Left lung (tissue), 4 donors: ENCODE measurements at regions not wholly inside any gene's neighbourhood (a gene's known extent, or its start where the extent isn't known, plus 50 kb on each side); places are given as distances from the start of the nearest gene placed in this dataset.

Experiments
- ATAC-seq: fragments of 200-7000 bp; cut with Tn5 transposase; one replicate; pipeline ENCODE4 v1.9.1; 2020; ENCODE audit warnings: moderate library complexity
- DNase-seq, 4 donors: peaks; one replicate each; pipeline ENCODE4 v3.0.0-alpha.2; 2013 to 2020
- H3K27ac ChIP-seq, 2 donors: fragments of 200-600 bp; sonication (generic) in 1 of 2; one replicate each; pipeline versions ENCODE4 v1.5.0 to v1.8.0; 2020 to 2021
- H3K27me3 ChIP-seq, 2 donors: fragments of 200-600 bp; sonication (generic) in 1 of 2; one replicate each; pipeline versions ENCODE4 v1.5.0 to v1.8.0; 2020 to 2021
- H3K36me3 ChIP-seq, 2 donors: fragments of 200-600 bp; sonication (generic) in 1 of 2; one replicate each; pipeline versions ENCODE4 v1.5.0 to v1.8.0; 2020 to 2021
- H3K4me1 ChIP-seq, 2 donors: fragments of 200-600 bp; one replicate each; pipeline ENCODE4 v1.8.0; 2021
- H3K4me3 ChIP-seq, 2 donors: fragments of 200-600 bp; sonication (generic) in 1 of 2; one replicate each; pipeline versions ENCODE4 v1.5.0 to v1.8.0; 2020 to 2021; ENCODE audit warnings: mild to moderate bottlenecking in 1 of 2
- H3K9me3 ChIP-seq, 2 donors: fragments of 200-600 bp; sonication (generic) in 1 of 2; one replicate each; pipeline versions ENCODE4 v1.5.0 to v1.8.0; 2020 to 2021
- intact Hi-C, 2 donors: fragments of 100-400 bp; cut with DNase I; formaldehyde crosslinking; loops; one replicate each; pipeline versions ENCODE4 v1.11.2 to v1.14.2; 2022
- TF ChIP-seq, protein P1 (sequence below), 2 donors: fragments of 200-600 bp; sonication (generic) in 1 of 2; IDR thresholded peaks; one replicate each; pipeline versions ENCODE4 v1.5.0 to v1.8.0; 2021; ENCODE audit warnings: antibody characterized with exemption in 2 of 2
- donor health status: DM: no; HTN: yes; CAD: no.
- donor health status: DM: no; HTN: no; CAD: no.

DNA sequence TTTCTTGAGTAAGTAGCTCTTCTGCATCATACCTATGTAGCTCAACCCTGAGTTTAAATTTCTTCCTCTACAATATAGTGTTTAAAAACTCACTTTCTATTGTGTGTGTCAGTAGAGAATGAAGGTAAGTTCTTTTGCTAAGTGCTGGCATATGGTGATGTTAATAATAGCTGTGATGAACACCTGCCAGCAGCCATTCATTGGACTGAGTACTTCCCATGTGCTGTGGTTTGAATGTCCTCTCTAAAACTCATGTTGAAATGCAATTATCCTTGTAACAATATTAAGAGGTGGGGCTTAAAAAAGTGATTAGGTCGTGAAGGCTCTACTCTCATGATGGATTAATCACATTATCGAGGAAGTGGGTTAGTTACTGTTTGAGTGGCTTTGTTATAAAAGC is 645.2 kb upstream of the RGMB start:
- no peak for DNase-seq
- no peaks in the 10 kb centered on the region for H3K36me3 ChIP-seq
- peaks cover 0 to 3% of the 10 kb centered on the region in 2 donors for H3K9me3 ChIP-seq
- no peak for ATAC-seq
- intact Hi-C loops: no loop called here
- no peaks in the 10 kb centered on the region for H3K4me1 ChIP-seq
- no peak overlapping the region for H3K4me3 ChIP-seq
- TF ChIP-seq, protein P1, sequence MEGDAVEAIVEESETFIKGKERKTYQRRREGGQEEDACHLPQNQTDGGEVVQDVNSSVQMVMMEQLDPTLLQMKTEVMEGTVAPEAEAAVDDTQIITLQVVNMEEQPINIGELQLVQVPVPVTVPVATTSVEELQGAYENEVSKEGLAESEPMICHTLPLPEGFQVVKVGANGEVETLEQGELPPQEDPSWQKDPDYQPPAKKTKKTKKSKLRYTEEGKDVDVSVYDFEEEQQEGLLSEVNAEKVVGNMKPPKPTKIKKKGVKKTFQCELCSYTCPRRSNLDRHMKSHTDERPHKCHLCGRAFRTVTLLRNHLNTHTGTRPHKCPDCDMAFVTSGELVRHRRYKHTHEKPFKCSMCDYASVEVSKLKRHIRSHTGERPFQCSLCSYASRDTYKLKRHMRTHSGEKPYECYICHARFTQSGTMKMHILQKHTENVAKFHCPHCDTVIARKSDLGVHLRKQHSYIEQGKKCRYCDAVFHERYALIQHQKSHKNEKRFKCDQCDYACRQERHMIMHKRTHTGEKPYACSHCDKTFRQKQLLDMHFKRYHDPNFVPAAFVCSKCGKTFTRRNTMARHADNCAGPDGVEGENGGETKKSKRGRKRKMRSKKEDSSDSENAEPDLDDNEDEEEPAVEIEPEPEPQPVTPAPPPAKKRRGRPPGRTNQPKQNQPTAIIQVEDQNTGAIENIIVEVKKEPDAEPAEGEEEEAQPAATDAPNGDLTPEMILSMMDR (IDR thresholded peaks at IDR 0.05): no peak
- H3K27ac ChIP-seq: no peak overlapping the region
- H3K27me3 ChIP-seq: no peaks in the 10 kb centered on the region

DNA sequence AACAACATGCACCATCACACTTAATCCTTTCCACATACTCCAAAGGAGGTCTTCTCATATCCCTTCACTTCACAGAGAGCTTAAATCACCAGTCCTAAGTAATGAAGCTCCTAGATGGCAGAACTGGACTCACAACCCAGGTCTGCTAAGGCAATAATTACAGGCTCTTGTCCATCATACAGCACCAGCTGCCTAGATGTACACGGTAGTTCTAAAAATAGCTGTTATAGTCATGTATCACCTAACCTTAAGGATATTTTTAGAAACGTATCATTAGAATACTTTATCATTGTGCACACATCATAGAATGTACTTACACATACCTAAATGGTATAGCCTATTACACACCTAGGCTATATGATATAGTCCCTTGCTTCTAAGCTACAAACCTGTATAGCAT is 644.6 kb upstream of the RGMB start:
- DNase-seq: no peak

DNA sequence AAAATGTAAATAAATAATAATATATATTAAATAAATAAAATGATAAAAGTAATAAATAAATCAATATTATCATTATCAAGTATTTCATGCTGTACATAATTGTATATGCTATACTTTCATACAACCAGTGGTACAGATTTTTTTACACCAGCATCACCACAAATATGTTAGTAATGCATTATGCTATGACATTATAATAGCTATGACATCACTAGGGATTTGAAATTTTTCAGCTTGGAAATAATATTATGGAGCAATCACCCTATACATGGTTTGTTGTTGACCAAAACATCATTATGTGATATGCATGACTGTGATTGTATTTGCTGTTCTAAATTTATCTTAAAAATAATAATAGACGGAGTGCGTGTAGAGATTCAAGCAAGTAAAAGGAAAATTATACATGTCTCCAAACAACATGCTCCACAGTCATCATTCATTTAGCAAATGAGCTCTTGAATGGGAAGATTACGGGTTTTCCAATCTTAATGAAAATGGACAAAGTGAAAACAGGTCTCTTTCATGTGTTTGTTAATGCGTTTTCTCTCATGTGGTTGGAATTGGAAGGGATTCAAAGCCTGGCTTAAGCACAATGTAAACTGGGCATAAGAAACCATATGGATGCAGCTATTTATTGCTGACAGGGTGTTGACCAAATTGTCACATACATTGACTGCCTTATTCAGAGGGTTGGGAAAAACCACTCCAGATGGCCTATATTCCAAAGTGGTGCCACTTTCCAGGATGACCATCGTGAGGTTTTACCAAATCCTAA is 643.0 kb upstream of the RGMB start:
- Histone ChIP-seq H3K36me3 (no peaks in the 10 kb centered on the region), H3K9me3 (peaks cover 0 to 3% of the 10 kb centered on the region in 2 donors), H3K4me1 (no peaks in the 10 kb centered on the region), H3K4me3 (no peak overlapping the region), H3K27me3 (no peaks in the 10 kb centered on the region), H3K27ac (no peak overlapping the region)
- intact Hi-C loops: no loop called here
- TF ChIP-seq, protein P1 (IDR thresholded peaks at IDR 0.05): no peak
- no peak for ATAC-seq
- no peak for DNase-seq

More for the DNA sequence above, 644.6 kb upstream of the RGMB start:
- Histone ChIP-seq H3K9me3 (peaks cover 0 to 3% of the 10 kb centered on the region in 2 donors), H3K36me3 (no peaks in the 10 kb centered on the region), H3K27me3 (no peaks in the 10 kb centered on the region), H3K4me3 (no peak overlapping the region), H3K27ac (no peak overlapping the region), H3K4me1 (no peaks in the 10 kb centered on the region)
- no peak for ATAC-seq
- intact Hi-C loops: no loop called here
- TF ChIP-seq, protein P1 (IDR thresholded peaks at IDR 0.05): no peak

DNA sequence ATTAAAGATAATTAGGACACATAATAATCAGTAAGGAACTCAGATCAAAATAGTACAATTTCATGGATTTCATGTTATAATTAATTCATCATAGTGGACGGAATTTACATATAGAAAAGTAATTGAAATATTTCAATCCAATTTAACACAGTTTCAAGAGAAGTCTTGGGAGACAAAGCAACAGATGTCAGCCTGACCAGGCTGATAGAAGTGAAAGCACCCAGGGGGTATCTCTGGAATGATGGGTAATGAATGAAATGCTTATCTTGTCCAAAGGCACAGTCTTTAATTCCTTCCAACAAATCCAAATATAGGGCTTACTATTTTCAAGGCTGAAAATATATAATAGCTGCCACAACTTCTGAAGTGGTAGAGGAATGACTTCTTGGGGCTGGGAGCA is 629.3 kb upstream of the RGMB start:
- no peak overlapping the region for H3K27ac ChIP-seq
- ATAC-seq (no peak), DNase-seq (no peak)
- H3K27me3 ChIP-seq: no peaks in the 10 kb centered on the region
- no peaks in the 10 kb centered on the region for H3K36me3 ChIP-seq
- TF ChIP-seq, protein P1 (IDR thresholded peaks at IDR 0.05): no peak
- H3K4me1 ChIP-seq: no peaks in the 10 kb centered on the region
- H3K9me3 ChIP-seq: peaks cover 0 to 9% of the 10 kb centered on the region in 2 donors
- intact Hi-C loops: no loop called here
- no peak overlapping the region for H3K4me3 ChIP-seq

DNA sequence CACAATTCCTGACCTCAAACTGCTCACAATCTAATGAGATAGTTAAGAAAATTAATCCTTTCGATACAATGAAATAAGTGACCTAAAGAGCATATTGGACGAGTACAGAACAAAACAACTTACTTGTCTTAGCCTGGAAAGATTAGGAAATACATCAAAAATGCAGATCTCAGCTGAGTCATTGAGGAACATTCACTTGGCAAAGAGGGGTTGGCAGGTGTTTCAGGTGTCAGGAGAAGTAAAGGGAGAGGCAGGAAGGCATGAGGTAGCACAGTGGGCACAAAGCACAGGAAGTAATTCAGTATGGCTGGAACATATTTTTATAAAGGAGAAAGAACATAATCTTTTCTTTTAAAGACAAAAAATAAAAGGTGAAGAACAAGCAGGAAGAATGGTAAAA is 628.8 kb upstream of the RGMB start:
- DNase-seq: no peak

More for the DNA sequence above, 628.8 kb upstream of the RGMB start:
- Histone ChIP-seq H3K27me3 (no peaks in the 10 kb centered on the region), H3K36me3 (no peaks in the 10 kb centered on the region), H3K4me1 (no peaks in the 10 kb centered on the region), H3K9me3 (peaks cover 0 to 7% of the 10 kb centered on the region in 2 donors), H3K4me3 (no peak overlapping the region), H3K27ac (no peak overlapping the region)
- intact Hi-C loops: no loop called here
- no peak for ATAC-seq
- TF ChIP-seq, protein P1 (IDR thresholded peaks at IDR 0.05): no peak
